Mesendoderm (in vitro differentiated cells): ENCODE measurements at regions not wholly inside any gene's neighbourhood (a gene's known extent, or its start where the extent isn't known, plus 50 kb on each side); places are given as distances from the start of the nearest gene placed in this dataset.

Experiments used
- DNase-seq: peaks from one replicate; pipeline ENCODE4 v3.0.0; 2013
- H2AK5ac ChIP-seq: 2 replicates; pipeline ENCODE4 v1.6.1; 2013; ENCODE audit warnings: low read length, inconsistent platforms
- H2BK120ac ChIP-seq: 2 replicates; pipeline ENCODE4 v1.6.1; 2013; ENCODE audit warnings: low read depth, mild to moderate bottlenecking, low read length, moderate library complexity, mixed read lengths
- H2BK15ac ChIP-seq: replicated peaks from 2 replicates; pipeline ENCODE4 v1.6.1; 2013; ENCODE audit warnings: low read depth, mild to moderate bottlenecking, moderate library complexity
- H2BK5ac ChIP-seq: 2 replicates; pipeline ENCODE4 v1.6.1; 2013; ENCODE audit warnings: low read length, inconsistent platforms
- H3K18ac ChIP-seq: 2 replicates; pipeline ENCODE4 v1.6.1; 2013; ENCODE audit warnings: mild to moderate bottlenecking, low read length, mixed read lengths
- H3K23ac ChIP-seq: one replicate; pipeline ENCODE4 v1.6.1; 2013; ENCODE audit warnings: low read length
- H3K27ac ChIP-seq: 2 replicates; pipeline ENCODE4 v1.5.1; 2013; ENCODE audit warnings: low read depth, mild to moderate bottlenecking, inconsistent platforms, low read length, moderate library complexity
- H3K27me3 ChIP-seq: 2 replicates; pipeline ENCODE4 v1.6.1; 2013; ENCODE audit warnings: low read length, control low read depth, mild to moderate bottlenecking, inconsistent platforms; ENCODE audit not compliant: insufficient read depth, poor library complexity
- H3K36me3 ChIP-seq: 2 replicates; pipeline ENCODE4 v1.6.1; 2013; ENCODE audit warnings: low read length, inconsistent platforms; ENCODE audit not compliant: control insufficient read depth, insufficient read depth
- H3K4ac ChIP-seq: one replicate; pipeline ENCODE4 v1.6.1; 2013; ENCODE audit warnings: low read depth, mild to moderate bottlenecking, low read length, moderate library complexity
- H3K4me1 ChIP-seq: 2 replicates; pipeline ENCODE4 v1.6.1; 2013; ENCODE audit warnings: low read depth, low read length, inconsistent platforms; ENCODE audit not compliant: control insufficient read depth
- H3K4me2 ChIP-seq: 2 replicates; pipeline ENCODE4 v1.6.1; 2013; ENCODE audit warnings: low read length
- H3K4me3 ChIP-seq: 2 replicates; pipeline ENCODE4 v1.5.1; 2013; ENCODE audit warnings: mild to moderate bottlenecking, low read length
- H3K56ac ChIP-seq: one replicate; pipeline ENCODE4 v1.6.1; 2013; ENCODE audit warnings: low read length
- H3K79me1 ChIP-seq: 2 replicates; pipeline ENCODE4 v1.6.1; 2013; ENCODE audit warnings: low read length, inconsistent platforms
- H3K79me2 ChIP-seq: 2 replicates; pipeline ENCODE4 v1.6.1; 2013; ENCODE audit warnings: mild to moderate bottlenecking, low read length; ENCODE audit not compliant: control insufficient read depth, insufficient read depth
- H3K9ac ChIP-seq: 2 replicates; pipeline ENCODE4 v1.6.1; 2013; ENCODE audit warnings: low read length, inconsistent platforms
- H4K5ac ChIP-seq: one replicate; pipeline ENCODE4 v1.6.1; 2013; ENCODE audit warnings: low read length
- H4K8ac ChIP-seq: one replicate; pipeline ENCODE4 v1.6.1; 2013; ENCODE audit warnings: low read depth, mild to moderate bottlenecking, control low read depth, low read length, moderate library complexity
- WGBS: extraction: QIAGEN DNeasy Blood & Tissue Kit; methylation state at CpG from one replicate; pipeline ENCODE4 v1.1.7; 2013; ENCODE audit warnings: low lambda C conversion rate, missing lambda C conversion rate; ENCODE audit not compliant: insufficient coverage; ENCODE audit errors: extremely low coverage; 5-methylcytosine and 5-hydroxymethylcytosine counted together

DNA sequence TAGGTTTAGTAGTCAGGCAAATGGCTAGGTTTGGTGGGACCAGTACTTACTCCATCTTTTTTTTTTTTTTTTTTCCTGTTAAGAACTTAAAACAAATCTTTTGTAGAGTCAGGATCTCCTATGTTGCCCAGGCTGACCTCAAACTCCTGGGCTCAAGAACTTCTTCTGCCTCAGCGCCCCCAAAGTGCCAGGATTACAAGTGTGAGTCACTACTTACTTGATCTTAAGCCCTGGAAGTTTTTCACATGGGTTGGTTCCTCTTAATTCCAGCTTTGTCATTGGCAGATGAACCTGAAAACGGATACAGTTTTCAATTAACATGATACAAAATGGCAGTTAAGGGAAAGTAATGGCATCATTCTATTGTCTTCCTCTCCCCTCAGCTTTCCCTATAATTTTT lies 179.4 kb upstream of the JAG1 start:
- Histone ChIP-seq H3K18ac (no peak overlapping the region), H3K79me2 (no peaks in the 10 kb centered on the region), H2BK120ac (no peak overlapping the region), H3K23ac (no peak overlapping the region), H2BK15ac (no peak overlapping the region), H3K36me3 (no peaks in the 10 kb centered on the region), H3K4me3 (no peak overlapping the region), H2AK5ac (no peak overlapping the region), H3K4ac (no peak overlapping the region), H3K56ac (no peak overlapping the region), H4K5ac (no peak overlapping the region), H2BK5ac (no peak overlapping the region), H3K9ac (no peak overlapping the region), H3K27me3 (no peaks in the 10 kb centered on the region), H3K27ac (no peak overlapping the region), H4K8ac (no peak overlapping the region), H3K4me2 (no peak overlapping the region), H3K79me1 (no peaks in the 10 kb centered on the region), H3K4me1 (no peaks in the 10 kb centered on the region)
- no CpG with 5 or more reads among the region's 2 CpGs for WGBS
- DNase-seq, result no peak

DNA sequence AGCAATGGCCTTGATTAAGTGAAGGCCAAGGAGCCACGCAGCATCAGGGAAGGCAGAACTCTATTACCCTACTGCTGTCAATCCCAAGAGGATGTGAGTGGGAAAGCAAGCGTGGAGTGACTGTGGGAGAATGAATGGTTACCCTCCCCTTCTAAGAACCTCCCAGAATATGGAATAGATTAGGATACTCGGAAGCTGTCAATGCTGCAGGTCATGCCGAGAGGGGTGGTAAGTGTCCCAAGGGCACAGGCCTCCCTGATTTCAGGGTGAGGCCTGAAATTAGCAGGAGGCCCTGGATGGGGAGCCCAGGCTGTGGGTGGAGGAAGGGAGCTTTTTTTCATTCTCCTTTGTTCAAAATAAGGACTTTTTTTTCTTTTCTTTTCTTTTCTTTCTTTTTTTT lies 179.9 kb upstream of the JAG1 start:
- Histone ChIP-seq H3K79me1 (no peaks in the 10 kb centered on the region), H3K18ac (no peak overlapping the region), H2BK120ac (no peak overlapping the region), H3K4me2 (no peak overlapping the region), H3K4me3 (no peak overlapping the region), H4K5ac (no peak overlapping the region), H3K56ac (no peak overlapping the region), H2BK15ac (no peak overlapping the region), H3K27ac (no peak overlapping the region), H3K79me2 (no peaks in the 10 kb centered on the region), H4K8ac (no peak overlapping the region), H3K36me3 (no peaks in the 10 kb centered on the region), H3K4me1 (no peaks in the 10 kb centered on the region), H3K27me3 (no peaks in the 10 kb centered on the region), H3K23ac (no peak overlapping the region), H3K9ac (no peak overlapping the region), H2AK5ac (no peak overlapping the region), H3K4ac (no peak overlapping the region), H2BK5ac (no peak overlapping the region)
- no CpG with 5 or more reads among the region's 4 CpGs for WGBS
- no peak for DNase-seq

DNA sequence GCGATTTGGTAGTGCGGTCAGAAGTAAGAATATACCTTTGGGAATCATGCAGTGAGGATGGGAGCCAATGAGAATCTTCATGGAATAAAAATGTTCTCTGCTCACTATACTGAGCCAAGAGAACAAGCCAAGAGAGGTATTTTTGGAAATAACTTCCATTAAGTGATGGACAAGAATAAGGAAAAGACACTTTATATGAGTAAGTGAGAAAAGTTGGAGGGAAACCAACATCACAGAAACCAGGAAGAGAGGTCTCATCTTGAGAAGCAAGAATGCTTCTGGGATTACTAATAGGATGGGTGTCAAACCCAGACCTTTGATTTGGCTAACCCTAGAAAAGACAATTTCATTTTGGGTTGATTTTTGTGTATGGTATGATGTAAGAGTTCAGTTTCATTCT lies 181.2 kb upstream of the JAG1 start:
- Histone ChIP-seq H3K4ac (no peak overlapping the region), H3K4me1 (no peaks in the 10 kb centered on the region), H3K23ac (no peak overlapping the region), H2BK120ac (no peak overlapping the region), H3K9ac (no peak overlapping the region), H4K5ac (no peak overlapping the region), H3K18ac (no peak overlapping the region), H3K36me3 (no peaks in the 10 kb centered on the region), H3K79me2 (no peaks in the 10 kb centered on the region), H4K8ac (no peak overlapping the region), H2BK15ac (no peak overlapping the region), H2AK5ac (no peak overlapping the region), H3K4me2 (no peak overlapping the region), H3K79me1 (no peaks in the 10 kb centered on the region), H3K56ac (no peak overlapping the region), H3K27ac (no peak overlapping the region), H2BK5ac (no peak overlapping the region), H3K27me3 (no peaks in the 10 kb centered on the region), H3K4me3 (no peak overlapping the region)
- no CpG with 5 or more reads among the region's 2 CpGs for WGBS
- DNase-seq, result no peak

DNA sequence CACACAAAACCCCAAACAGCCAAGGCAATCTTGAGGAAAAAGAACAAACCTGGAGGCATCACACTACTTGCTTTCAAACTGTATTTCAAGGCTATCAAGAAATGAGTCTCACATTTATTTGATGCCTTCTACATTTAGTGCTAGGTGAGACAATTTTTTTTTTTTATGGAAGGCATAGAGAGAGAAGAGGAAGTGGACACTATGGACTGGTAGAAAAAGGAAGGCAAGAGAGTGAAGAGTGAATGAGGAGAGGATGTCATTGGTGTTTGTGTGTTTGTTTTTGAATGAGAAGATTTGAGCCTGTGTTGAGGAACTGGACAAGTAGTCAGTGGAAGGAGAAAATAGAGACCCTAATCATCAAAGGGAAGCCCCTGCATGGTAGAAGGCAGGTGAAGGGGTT lies 182.0 kb upstream of the JAG1 start:
- Histone ChIP-seq H3K79me2 (no peaks in the 10 kb centered on the region), H3K4me3 (no peak overlapping the region), H3K4me2 (no peak overlapping the region)

DNA sequence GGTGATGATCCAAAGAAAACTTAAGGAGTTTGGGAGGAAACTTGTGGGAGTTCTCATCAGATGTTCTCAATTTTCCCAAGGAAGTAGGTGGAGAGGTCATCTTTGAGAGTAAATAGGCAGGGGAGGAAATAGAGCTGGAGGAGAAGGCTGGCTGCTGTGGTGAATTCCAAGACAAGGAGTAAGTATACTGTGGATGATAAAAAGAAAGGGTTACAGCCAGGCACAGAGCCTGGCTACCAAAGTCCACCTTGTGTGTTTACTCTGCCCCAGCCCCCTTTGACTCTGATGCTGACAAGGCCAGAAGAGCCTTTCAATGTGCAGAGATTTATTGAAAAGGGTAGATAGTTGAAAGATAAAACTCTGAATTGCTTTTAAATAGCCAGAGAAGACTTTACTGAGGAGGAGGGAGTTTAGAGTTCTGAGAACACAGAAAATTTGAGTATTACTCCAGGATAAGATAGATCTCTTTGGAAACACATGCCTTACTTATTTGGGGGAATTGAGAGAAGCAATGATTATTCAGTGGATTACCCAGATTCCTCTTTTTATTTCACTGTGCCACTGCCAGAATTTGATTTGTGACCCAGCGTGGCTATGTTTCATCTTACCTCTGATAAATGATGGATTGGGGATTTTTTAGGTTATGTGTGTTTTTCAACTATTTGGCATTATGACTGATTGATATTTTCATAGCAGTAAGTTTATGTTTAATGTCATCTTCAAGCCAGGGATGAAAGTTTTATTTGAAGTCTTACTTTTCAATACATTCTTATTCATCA lies 182.6 kb upstream of the JAG1 start:
- Histone ChIP-seq H3K4me2 (no peak overlapping the region), H2AK5ac (no peak overlapping the region), H4K5ac (no peak overlapping the region), H3K79me1 (no peaks in the 10 kb centered on the region), H3K4me3 (no peak overlapping the region), H2BK15ac (no peak overlapping the region), H2BK120ac (no peak overlapping the region), H3K23ac (no peak overlapping the region), H3K4me1 (no peaks in the 10 kb centered on the region), H3K79me2 (no peaks in the 10 kb centered on the region), H3K4ac (no peak overlapping the region), H3K18ac (no peak overlapping the region), H3K56ac (no peak overlapping the region), H3K9ac (no peak overlapping the region), H3K36me3 (no peaks in the 10 kb centered on the region), H4K8ac (no peak overlapping the region), H3K27ac (no peak overlapping the region), H3K27me3 (no peaks in the 10 kb centered on the region), H2BK5ac (no peak overlapping the region)
- WGBS, result no CpG with 5 or more reads among the region's 1 CpG
- DNase-seq, result no peak

More for the DNA sequence above, 182.0 kb upstream of the JAG1 start:
- Histone ChIP-seq H4K8ac (no peak overlapping the region), H2BK5ac (no peak overlapping the region), H2AK5ac (no peak overlapping the region), H3K9ac (no peak overlapping the region), H3K27ac (no peak overlapping the region), H3K4me1 (no peaks in the 10 kb centered on the region), H3K4ac (no peak overlapping the region), H3K36me3 (no peaks in the 10 kb centered on the region), H3K18ac (no peak overlapping the region), H3K56ac (no peak overlapping the region), H3K27me3 (no peaks in the 10 kb centered on the region), H2BK120ac (no peak overlapping the region), H4K5ac (no peak overlapping the region), H3K79me1 (no peaks in the 10 kb centered on the region), H3K23ac (no peak overlapping the region), H2BK15ac (no peak overlapping the region)
- no peak for DNase-seq
